Upper lobe of left lung (tissue), 4 donors: ENCODE measurements at regions not wholly inside any gene's neighbourhood (a gene's known extent, or its start where the extent isn't known, plus 50 kb on each side); places are given as distances from the start of the nearest gene placed in this dataset.

Experiments used
- EP300 ChIP-seq, 4 donors: sonication (generic); formaldehyde crosslinking; IDR thresholded peaks; one replicate each; pipeline ENCODE4 v1.5.1; 2017; ENCODE audit warnings: antibody characterized with exemption in 4 of 4, control low read depth in 2 of 4
- POLR2A ChIP-seq, 4 donors: fragments of 450-650 bp; IDR thresholded peaks; one replicate each; pipeline ENCODE4 v1.5.1; 2016 to 2017; ENCODE audit warnings: antibody characterized with exemption in 4 of 4, mild to moderate bottlenecking in 2 of 4
- POLR2AphosphoS5 ChIP-seq, 2 donors: sonication (generic); formaldehyde crosslinking; IDR thresholded peaks; one replicate each; pipeline ENCODE4 v1.5.1; 2017; ENCODE audit warnings: antibody characterized with exemption in 2 of 2
- TF ChIP-seq, protein P1 (sequence below), 6 experiments: fragments of 450-650 bp in 4 of 6; fragments of 200-600 bp in 2 of 6; sonication (generic) in 2 of 6; IDR thresholded peaks; one replicate each; pipeline ENCODE4 v1.5.1; 2016 to 2019; ENCODE audit warnings: antibody characterized with exemption in 6 of 6

DNA sequence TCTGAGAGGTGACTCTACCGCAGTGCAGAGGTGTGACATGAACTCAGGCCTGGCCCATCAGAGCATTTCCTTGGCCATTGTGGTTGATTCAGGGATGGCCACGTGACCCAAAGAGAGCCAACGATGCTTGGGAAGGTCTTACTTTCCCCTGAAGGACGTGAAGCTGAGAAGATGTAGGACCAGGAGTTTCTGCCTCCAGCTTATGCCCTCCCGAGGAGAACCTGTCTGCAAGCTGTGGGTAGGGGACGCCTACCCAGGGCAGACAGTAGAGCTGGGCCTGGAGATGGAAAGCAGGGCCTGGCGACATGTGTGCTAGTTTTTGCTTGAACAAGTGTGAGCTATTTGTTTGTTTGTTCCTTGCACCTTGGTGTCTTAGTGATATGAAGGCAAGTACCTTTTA lies 89.4 kb downstream of the RPLP1 start:
- TF ChIP-seq, protein P1, sequence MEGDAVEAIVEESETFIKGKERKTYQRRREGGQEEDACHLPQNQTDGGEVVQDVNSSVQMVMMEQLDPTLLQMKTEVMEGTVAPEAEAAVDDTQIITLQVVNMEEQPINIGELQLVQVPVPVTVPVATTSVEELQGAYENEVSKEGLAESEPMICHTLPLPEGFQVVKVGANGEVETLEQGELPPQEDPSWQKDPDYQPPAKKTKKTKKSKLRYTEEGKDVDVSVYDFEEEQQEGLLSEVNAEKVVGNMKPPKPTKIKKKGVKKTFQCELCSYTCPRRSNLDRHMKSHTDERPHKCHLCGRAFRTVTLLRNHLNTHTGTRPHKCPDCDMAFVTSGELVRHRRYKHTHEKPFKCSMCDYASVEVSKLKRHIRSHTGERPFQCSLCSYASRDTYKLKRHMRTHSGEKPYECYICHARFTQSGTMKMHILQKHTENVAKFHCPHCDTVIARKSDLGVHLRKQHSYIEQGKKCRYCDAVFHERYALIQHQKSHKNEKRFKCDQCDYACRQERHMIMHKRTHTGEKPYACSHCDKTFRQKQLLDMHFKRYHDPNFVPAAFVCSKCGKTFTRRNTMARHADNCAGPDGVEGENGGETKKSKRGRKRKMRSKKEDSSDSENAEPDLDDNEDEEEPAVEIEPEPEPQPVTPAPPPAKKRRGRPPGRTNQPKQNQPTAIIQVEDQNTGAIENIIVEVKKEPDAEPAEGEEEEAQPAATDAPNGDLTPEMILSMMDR (IDR thresholded peaks at IDR 0.05), result no peak
- TF ChIP-seq EP300 (IDR thresholded peaks at IDR 0.05) (no peak), POLR2AphosphoS5 (IDR thresholded peaks at IDR 0.05) (no peak), POLR2A (IDR thresholded peaks at IDR 0.05) (no peak)
